ENCODE measurements at regions not wholly inside any gene's neighbourhood (a gene's known extent, or its start where the extent isn't known, plus 50 kb on each side); places are given as distances from the start of the nearest gene placed in this dataset.

DNA sequence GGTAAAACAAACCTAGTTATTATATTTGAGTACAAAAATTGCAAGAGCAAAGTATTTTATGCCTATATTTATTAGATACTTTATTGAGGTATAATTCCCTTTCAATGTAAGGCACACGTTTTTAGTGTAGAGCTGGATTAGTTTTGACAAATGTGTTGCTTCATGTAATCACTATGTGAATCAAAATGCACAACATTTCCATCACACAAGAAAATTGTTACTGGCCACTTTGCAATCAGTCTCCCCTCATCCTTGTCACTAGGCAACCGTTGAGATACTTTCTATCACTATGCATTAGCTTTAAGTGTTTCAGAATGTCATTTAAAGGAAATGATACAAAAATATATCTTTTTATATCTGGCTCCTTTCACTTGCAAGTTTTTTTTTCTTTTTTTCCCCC, 531.0 kb downstream of the CCER1 start:
- intact Hi-C loops (cut with micrococcal nuclease) = no loop called here
- H3K9me3 ChIP-seq (replicated peaks) = peaks cover 8% of the 10 kb centered on the region
- DNase-seq = no peak
- no peak overlapping the region for H3K4me3 ChIP-seq
- H3K27me3 ChIP-seq (ENCODE audit: low read depth) = no peaks in the 10 kb centered on the region
- no peaks in the 10 kb centered on the region for H3K4me1 ChIP-seq
- TF ChIP-seq, protein P1, sequence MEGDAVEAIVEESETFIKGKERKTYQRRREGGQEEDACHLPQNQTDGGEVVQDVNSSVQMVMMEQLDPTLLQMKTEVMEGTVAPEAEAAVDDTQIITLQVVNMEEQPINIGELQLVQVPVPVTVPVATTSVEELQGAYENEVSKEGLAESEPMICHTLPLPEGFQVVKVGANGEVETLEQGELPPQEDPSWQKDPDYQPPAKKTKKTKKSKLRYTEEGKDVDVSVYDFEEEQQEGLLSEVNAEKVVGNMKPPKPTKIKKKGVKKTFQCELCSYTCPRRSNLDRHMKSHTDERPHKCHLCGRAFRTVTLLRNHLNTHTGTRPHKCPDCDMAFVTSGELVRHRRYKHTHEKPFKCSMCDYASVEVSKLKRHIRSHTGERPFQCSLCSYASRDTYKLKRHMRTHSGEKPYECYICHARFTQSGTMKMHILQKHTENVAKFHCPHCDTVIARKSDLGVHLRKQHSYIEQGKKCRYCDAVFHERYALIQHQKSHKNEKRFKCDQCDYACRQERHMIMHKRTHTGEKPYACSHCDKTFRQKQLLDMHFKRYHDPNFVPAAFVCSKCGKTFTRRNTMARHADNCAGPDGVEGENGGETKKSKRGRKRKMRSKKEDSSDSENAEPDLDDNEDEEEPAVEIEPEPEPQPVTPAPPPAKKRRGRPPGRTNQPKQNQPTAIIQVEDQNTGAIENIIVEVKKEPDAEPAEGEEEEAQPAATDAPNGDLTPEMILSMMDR (IDR thresholded peaks at IDR 0.05; ENCODE audit: borderline replicate concordance) = no peak
- H3K36me3 ChIP-seq = no peaks in the 10 kb centered on the region
- no peak overlapping the region for H3K27ac ChIP-seq (replicated peaks)

DNA sequence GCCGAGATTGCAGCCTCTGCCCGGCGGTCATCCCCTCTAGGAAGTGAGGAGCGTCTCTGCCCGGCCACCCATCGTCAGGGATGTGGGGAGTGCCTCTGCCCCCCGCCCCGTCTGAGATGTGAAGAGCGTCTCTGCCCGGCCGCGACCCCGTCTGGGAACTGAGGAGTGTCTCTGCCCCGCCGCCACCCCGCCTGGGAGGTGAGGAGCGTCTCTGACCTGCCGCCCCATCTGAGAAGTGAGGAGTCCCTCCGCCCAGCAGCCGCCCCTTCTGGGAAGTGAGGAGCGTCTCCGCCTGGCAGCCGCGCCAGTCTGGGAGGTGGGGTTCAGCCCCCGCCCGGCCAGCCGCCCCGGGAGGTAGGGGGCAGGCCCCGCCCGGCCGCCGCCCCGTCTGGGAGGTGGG, 544.0 kb downstream of the CCER1 start:
- H3K36me3 ChIP-seq = no peaks in the 10 kb centered on the region
- no peaks in the 10 kb centered on the region for H3K27me3 ChIP-seq (ENCODE audit: low read depth)
- H3K4me3 ChIP-seq = no peak overlapping the region
- TF ChIP-seq, protein P1 (IDR thresholded peaks at IDR 0.05; ENCODE audit: borderline replicate concordance) = no peak
- H3K27ac ChIP-seq (replicated peaks) = no peak overlapping the region
- intact Hi-C loops (cut with micrococcal nuclease) = no loop called here
- H3K9me3 ChIP-seq (replicated peaks) = peaks cover 6% of the 10 kb centered on the region
- H3K4me1 ChIP-seq = no peaks in the 10 kb centered on the region
- DNase-seq = peak; percentile 12

DNA sequence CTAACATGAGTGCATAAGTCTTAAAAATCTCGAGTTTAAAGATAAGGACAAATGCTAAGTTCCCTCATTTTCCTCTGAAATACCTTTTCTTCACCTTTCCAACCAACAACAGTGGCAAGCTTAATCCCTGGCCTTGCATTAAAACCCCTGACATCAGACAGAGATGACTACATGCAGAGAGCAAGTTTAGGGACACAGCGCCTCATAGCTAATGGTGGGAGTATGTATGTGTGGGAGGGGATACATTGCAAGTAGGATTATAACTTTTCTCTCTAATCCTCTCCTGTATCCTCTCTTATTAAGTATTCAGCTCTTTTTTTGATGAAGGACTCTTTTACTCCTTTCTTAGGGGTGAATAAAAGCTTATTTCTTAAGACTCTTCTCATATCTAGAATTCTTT, 547.1 kb downstream of the CCER1 start:
- intact Hi-C loops (cut with micrococcal nuclease) = no loop called here
- TF ChIP-seq, protein P1 (IDR thresholded peaks at IDR 0.05; ENCODE audit: borderline replicate concordance) = no peak

DNA sequence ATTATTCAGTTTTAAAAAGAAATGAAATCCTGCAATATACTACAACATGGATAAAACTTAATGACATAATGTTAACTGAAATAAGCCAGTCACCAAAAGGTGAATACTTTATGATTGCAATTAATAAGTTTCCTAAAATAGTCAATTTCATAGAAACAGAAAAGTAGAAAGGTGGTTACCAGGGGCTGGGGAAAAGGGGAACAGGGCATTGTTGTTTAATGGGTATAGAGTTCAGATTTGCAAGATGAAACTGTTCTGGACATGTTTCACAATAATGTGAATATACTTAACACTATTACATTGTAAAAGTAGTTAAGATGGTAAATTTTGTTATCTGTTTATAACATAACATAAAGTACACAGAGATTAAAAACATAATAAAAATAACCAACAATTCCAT, 550.9 kb downstream of the CCER1 start:
- H3K27ac ChIP-seq (replicated peaks) = no peak overlapping the region
- H3K36me3 ChIP-seq = no peaks in the 10 kb centered on the region
- TF ChIP-seq, protein P1 (IDR thresholded peaks at IDR 0.05; ENCODE audit: borderline replicate concordance) = no peak
- H3K4me3 ChIP-seq = no peak overlapping the region
- intact Hi-C loops (cut with micrococcal nuclease) = no loop called here
- no peaks in the 10 kb centered on the region for H3K4me1 ChIP-seq
- H3K27me3 ChIP-seq (ENCODE audit: low read depth) = no peaks in the 10 kb centered on the region
- no peak for DNase-seq
- H3K9me3 ChIP-seq (replicated peaks) = no peaks in the 10 kb centered on the region

More for the DNA sequence above, 547.1 kb downstream of the CCER1 start:
- no peaks in the 10 kb centered on the region for H3K27me3 ChIP-seq (ENCODE audit: low read depth)
- H3K4me1 ChIP-seq = no peaks in the 10 kb centered on the region
- H3K4me3 ChIP-seq = no peak overlapping the region
- DNase-seq = no peak
- no peaks in the 10 kb centered on the region for H3K36me3 ChIP-seq
- no peaks in the 10 kb centered on the region for H3K9me3 ChIP-seq (replicated peaks)
- H3K27ac ChIP-seq (replicated peaks) = no peak overlapping the region

DNA sequence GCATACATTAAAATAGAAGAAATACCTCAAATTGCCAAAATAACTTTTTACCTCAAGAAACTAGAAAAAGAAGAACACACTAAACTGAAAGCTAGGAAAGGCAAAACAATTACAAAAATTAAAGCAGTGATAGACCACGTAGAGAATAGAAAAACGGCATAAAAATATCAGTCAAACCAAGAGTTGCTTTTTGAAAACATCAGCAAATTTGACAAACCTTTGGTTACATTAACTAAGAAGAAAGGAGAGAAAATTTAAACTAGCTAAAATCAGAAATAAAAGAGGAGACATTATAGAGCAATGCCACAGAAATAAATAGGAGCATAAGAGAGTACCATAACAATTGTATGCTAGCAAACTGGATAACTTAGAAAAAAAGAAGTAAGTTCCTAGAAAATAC, 553.8 kb downstream of the CCER1 start:
- no peak overlapping the region for H3K4me3 ChIP-seq
- no peak for DNase-seq
- no peak overlapping the region for H3K27ac ChIP-seq (replicated peaks)
- no peaks in the 10 kb centered on the region for H3K27me3 ChIP-seq (ENCODE audit: low read depth)
- TF ChIP-seq, protein P1 (IDR thresholded peaks at IDR 0.05; ENCODE audit: borderline replicate concordance) = no peak
- H3K36me3 ChIP-seq = no peaks in the 10 kb centered on the region
- H3K4me1 ChIP-seq = no peaks in the 10 kb centered on the region
- peaks cover 23% of the 10 kb centered on the region for H3K9me3 ChIP-seq (replicated peaks)
- intact Hi-C loops (cut with micrococcal nuclease) = no loop called here

DNA sequence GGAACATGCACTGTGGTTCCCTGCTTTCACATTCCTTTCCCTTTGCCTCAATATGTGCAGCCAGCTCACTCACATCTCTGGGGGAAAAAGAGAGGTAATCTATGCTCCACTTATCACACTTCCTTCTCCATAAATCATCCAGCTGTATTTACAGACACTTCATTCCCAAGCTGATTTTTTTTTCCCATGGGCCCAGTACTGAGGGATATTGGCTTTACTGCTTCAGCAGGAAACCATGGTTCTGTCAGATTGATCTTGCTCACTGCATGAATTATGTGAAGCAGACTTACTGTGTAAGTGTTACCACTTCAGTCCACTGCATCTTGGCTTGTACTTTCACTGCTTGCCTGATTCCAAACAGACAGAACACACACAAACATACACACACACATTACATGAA, 555.6 kb downstream of the CCER1 start:
- TF ChIP-seq, protein P1 (IDR thresholded peaks at IDR 0.05; ENCODE audit: borderline replicate concordance) = no peak
- intact Hi-C loops (cut with micrococcal nuclease) = no loop called here
- H3K4me1 ChIP-seq = no peaks in the 10 kb centered on the region
- DNase-seq = no peak
- H3K4me3 ChIP-seq = no peak overlapping the region
- peaks cover 37% of the 10 kb centered on the region for H3K9me3 ChIP-seq (replicated peaks)
- no peaks in the 10 kb centered on the region for H3K36me3 ChIP-seq
- no peaks in the 10 kb centered on the region for H3K27me3 ChIP-seq (ENCODE audit: low read depth)
- no peak overlapping the region for H3K27ac ChIP-seq (replicated peaks)

Measured in left ventricle myocardium inferior (tissue), 1 donor.